ENCODE measurements at regions not wholly inside any gene's neighbourhood (a gene's known extent, or its start where the extent isn't known, plus 50 kb on each side); places are given as distances from the start of the nearest gene placed in this dataset.

GRCh38 chrX:38890963-38891362, 89.7 kb downstream of the MID1IP1 start:
- Mint-ChIP-seq H3K4me3 (no peak overlapping the region), H3K4me1 (peaks cover 23% of the 10 kb centered on the region), H3K36me3 (ENCODE audit: low read depth) (no peaks in the 10 kb centered on the region), H3K9me3 (peaks cover 11% of the 10 kb centered on the region), H3K27me3 (ENCODE audit: low read depth) (peaks cover 6% of the 10 kb centered on the region), H3K27ac (no peak overlapping the region)
- no peak for TF ChIP-seq CTCF (IDR thresholded peaks at IDR 0.05; ENCODE audit: unreplicated experiment in 3 of 3)

GRCh38 chrX:38891641-38892413, 90.6 kb downstream of the MID1IP1 start:
- Mint-ChIP-seq H3K9me3 (peaks cover 11% of the 10 kb centered on the region), H3K27ac (peak overlapping the region; percentile 14 to 24 (median 18)), H3K27me3 (ENCODE audit: low read depth) (peaks cover 6% of the 10 kb centered on the region), H3K4me3 (no peak overlapping the region), H3K36me3 (ENCODE audit: low read depth) (no peaks in the 10 kb centered on the region), H3K4me1 (peaks cover 23% of the 10 kb centered on the region)
- TF ChIP-seq CTCF (IDR thresholded peaks at IDR 0.05; ENCODE audit: unreplicated experiment in 3 of 3): no peak

- Mint-ChIP-seq H3K4me1 (peaks cover 27% of the 10 kb centered on the region), H3K36me3 (ENCODE audit: low read depth) (no peaks in the 10 kb centered on the region), H3K9me3 (peaks cover 8% of the 10 kb centered on the region), H3K4me3 (no peak overlapping the region), H3K27me3 (ENCODE audit: low read depth) (peaks cover 6% of the 10 kb centered on the region), H3K27ac (peak overlapping the region; percentile 21 to 53 (median 42))
- no peak for TF ChIP-seq CTCF (IDR thresholded peaks at IDR 0.05; ENCODE audit: unreplicated experiment in 3 of 3)
Measured at GRCh38 chrX:38893441-38893840, 92.2 kb downstream of the MID1IP1 start.

- Mint-ChIP-seq H3K4me1 (peaks cover 33% of the 10 kb centered on the region), H3K27me3 (ENCODE audit: low read depth) (peaks cover under 1% of the 10 kb centered on the region)
Measured at GRCh38 chrX:38895775-38896174, 94.5 kb downstream of the MID1IP1 start.

GRCh38 chrX:38896724-38897298, 95.6 kb downstream of the MID1IP1 start:
- no peak for TF ChIP-seq CTCF (IDR thresholded peaks at IDR 0.05; ENCODE audit: unreplicated experiment in 3 of 3)
- H3K4me3 Mint-ChIP-seq: no peak overlapping the region
- H3K27me3 Mint-ChIP-seq (ENCODE audit: low read depth): no peaks in the 10 kb centered on the region
- peaks cover 28% of the 10 kb centered on the region for H3K4me1 Mint-ChIP-seq
- no peaks in the 10 kb centered on the region for H3K36me3 Mint-ChIP-seq (ENCODE audit: low read depth)
- H3K27ac Mint-ChIP-seq: no peak overlapping the region
- peaks cover 3% of the 10 kb centered on the region for H3K9me3 Mint-ChIP-seq

More at GRCh38 chrX:38895775-38896174, 94.5 kb downstream of the MID1IP1 start:
- Mint-ChIP-seq H3K4me3 (no peak overlapping the region), H3K9me3 (peaks cover 3% of the 10 kb centered on the region), H3K27ac (no peak overlapping the region), H3K36me3 (ENCODE audit: low read depth) (no peaks in the 10 kb centered on the region)
- no peak for TF ChIP-seq CTCF (IDR thresholded peaks at IDR 0.05; ENCODE audit: unreplicated experiment in 3 of 3)

All from nephron (organoid).